Loucy (cell line): ENCODE measurements at regions not wholly inside any gene's neighbourhood (a gene's known extent, or its start where the extent isn't known, plus 50 kb on each side); places are given as distances from the start of the nearest gene placed in this dataset.
A peak's percentile ranks its signal among the peaks of the same experiment; 100 is the strongest.

Experiments
- H2AFZ ChIP-seq: fragments of 200-600 bp; sonication (generic); 2 replicates; pipeline ENCODE4 v1.6.0; 2016; ENCODE audit warnings: antibody characterized with exemption, mild to moderate bottlenecking, low read length, moderate library complexity
- H3F3A ChIP-seq: fragments of 200-600 bp; 2 replicates; pipeline ENCODE4 v1.6.0; 2016; ENCODE audit warnings: antibody characterized with exemption, low read depth, mild to moderate bottlenecking
- H3K27me3 ChIP-seq: fragments of 200-600 bp; sonication (generic); 2 replicates; pipeline ENCODE4 v1.6.1; 2014; ENCODE audit warnings: low read length, mild to moderate bottlenecking; ENCODE audit not compliant: insufficient read depth, poor library complexity, severe bottlenecking
- H3K36me3 ChIP-seq: fragments of 200-600 bp; sonication (generic); 2 replicates; pipeline ENCODE4 v1.6.1; 2016; ENCODE audit warnings: low read length; ENCODE audit not compliant: insufficient read depth
- H3K4me1 ChIP-seq: fragments of 200-600 bp; sonication (generic); 2 replicates; pipeline ENCODE4 v1.5.1; 2014; ENCODE audit warnings: low read length, mild to moderate bottlenecking; ENCODE audit not compliant: insufficient read depth, poor library complexity, severe bottlenecking
- H3K4me2 ChIP-seq: fragments of 200-600 bp; sonication (generic); 2 replicates; pipeline ENCODE4 v1.6.0; 2014; ENCODE audit warnings: antibody characterized with exemption, low read length, low read depth, mild to moderate bottlenecking; ENCODE audit not compliant: poor library complexity, severe bottlenecking
- H3K4me3 ChIP-seq: fragments of 200-600 bp; sonication (generic); 2 replicates; pipeline ENCODE4 v1.5.1; 2014; ENCODE audit warnings: low read length, mild to moderate bottlenecking, mixed read lengths; ENCODE audit not compliant: poor library complexity, severe bottlenecking
- H3K79me2 ChIP-seq: fragments of 200-600 bp; sonication (generic); 2 replicates; pipeline ENCODE4 v1.6.1; 2014; ENCODE audit warnings: low read length; ENCODE audit not compliant: insufficient read depth
- H3K9ac ChIP-seq: fragments of 200-600 bp; sonication (generic); 2 replicates; pipeline ENCODE4 v1.6.0; 2014; ENCODE audit warnings: mild to moderate bottlenecking, low read depth, low read length, moderate library complexity; ENCODE audit not compliant: poor library complexity, severe bottlenecking
- H3K9me2 ChIP-seq: fragments of 200-600 bp; sonication (generic); replicated peaks from 2 replicates; pipeline ENCODE4 v1.6.1; 2016; ENCODE audit warnings: low read depth, low read length, mixed read lengths
- H3K9me3 ChIP-seq: fragments of 200-600 bp; sonication (generic); 2 replicates; pipeline ENCODE4 v1.6.1; 2014; ENCODE audit warnings: mild to moderate bottlenecking, antibody characterized with exemption, low read length, low read depth; ENCODE audit not compliant: insufficient read depth
- H4K20me1 ChIP-seq: fragments of 200-600 bp; sonication (generic); 2 replicates; pipeline ENCODE4 v1.6.0; 2014; ENCODE audit warnings: antibody characterized with exemption, low read length, mild to moderate bottlenecking; ENCODE audit not compliant: insufficient read depth, poor library complexity, severe bottlenecking
- CTCF ChIP-seq: fragments of 200-600 bp; sonication (generic); conservative IDR thresholded peaks from 2 replicates; pipeline ENCODE4 v1.5.1; 2014; ENCODE audit warnings: mild to moderate bottlenecking, antibody characterized with exemption, low read length
- EZH2phosphoT487 ChIP-seq: fragments of 200-600 bp; IDR thresholded peaks from 2 replicates; pipeline ENCODE4 v1.6.1; 2018; ENCODE audit warnings: antibody characterized with exemption, mild to moderate bottlenecking, moderate library complexity, borderline replicate concordance

DNA sequence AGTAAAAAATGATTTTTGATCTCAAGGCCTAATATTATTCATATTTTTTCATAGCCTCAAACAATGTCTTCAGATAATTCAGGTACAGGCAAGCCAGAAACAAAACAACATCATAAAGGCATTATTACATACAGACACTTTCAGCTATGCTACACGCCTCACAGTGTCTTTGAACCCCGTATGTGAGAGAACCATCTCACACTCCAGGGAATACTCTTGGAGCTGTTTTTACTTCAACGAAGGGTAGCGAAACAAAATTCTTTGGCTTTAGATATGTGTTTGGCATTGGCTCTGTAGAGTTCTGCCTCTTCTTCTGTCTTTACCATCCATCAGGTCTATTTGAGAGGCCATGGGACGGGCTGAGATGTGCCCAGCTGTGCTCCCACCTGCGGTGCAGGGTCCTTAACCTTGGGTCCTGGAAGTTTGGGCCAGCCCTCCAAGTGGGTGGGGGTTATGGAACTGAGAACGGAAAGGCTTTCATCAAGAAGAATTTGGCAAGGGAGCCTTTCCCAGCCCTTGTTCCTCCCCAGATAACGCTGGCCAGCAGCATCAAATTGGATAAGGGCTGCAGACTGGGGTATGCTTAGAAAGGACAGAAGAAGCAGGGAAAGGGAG is 276.9 kb downstream of the TCF7L2 start:
- H3K4me2 ChIP-seq: peak overlapping the region; percentile 22
- H3K4me3 ChIP-seq: peak overlapping the region; percentile 4
- TF ChIP-seq EZH2phosphoT487: no peak
- TF ChIP-seq CTCF: no peak
- no peaks in the 10 kb centered on the region for H3K9me2 ChIP-seq
- no peaks in the 10 kb centered on the region for H3K36me3 ChIP-seq
- H3K4me1 ChIP-seq: peaks cover 11% of the 10 kb centered on the region
- H4K20me1 ChIP-seq: no peaks in the 10 kb centered on the region
- H3K9me3 ChIP-seq: no peaks in the 10 kb centered on the region
- H3F3A ChIP-seq: no peaks in the 10 kb centered on the region
- H3K9ac ChIP-seq: no peak overlapping the region
- H3K27me3 ChIP-seq: peaks cover 6% of the 10 kb centered on the region
- H2AFZ ChIP-seq: no peak overlapping the region
- H3K79me2 ChIP-seq: no peaks in the 10 kb centered on the region

GRCh38 chr10:113228530-113228929 is 278.5 kb downstream of the TCF7L2 start:
- peaks cover 6% of the 10 kb centered on the region for H3K27me3 ChIP-seq
- H3K4me2 ChIP-seq: no peak overlapping the region
- H3F3A ChIP-seq: no peaks in the 10 kb centered on the region
- no peaks in the 10 kb centered on the region for H3K9me2 ChIP-seq
- peaks cover 11% of the 10 kb centered on the region for H3K4me1 ChIP-seq
- no peak overlapping the region for H3K4me3 ChIP-seq
- no peaks in the 10 kb centered on the region for H4K20me1 ChIP-seq
- H3K79me2 ChIP-seq: no peaks in the 10 kb centered on the region
- no peaks in the 10 kb centered on the region for H3K9me3 ChIP-seq
- H3K9ac ChIP-seq: no peak overlapping the region
- no peak for TF ChIP-seq EZH2phosphoT487
- TF ChIP-seq CTCF: no peak
- no peaks in the 10 kb centered on the region for H3K36me3 ChIP-seq
- H2AFZ ChIP-seq: no peak overlapping the region

DNA sequence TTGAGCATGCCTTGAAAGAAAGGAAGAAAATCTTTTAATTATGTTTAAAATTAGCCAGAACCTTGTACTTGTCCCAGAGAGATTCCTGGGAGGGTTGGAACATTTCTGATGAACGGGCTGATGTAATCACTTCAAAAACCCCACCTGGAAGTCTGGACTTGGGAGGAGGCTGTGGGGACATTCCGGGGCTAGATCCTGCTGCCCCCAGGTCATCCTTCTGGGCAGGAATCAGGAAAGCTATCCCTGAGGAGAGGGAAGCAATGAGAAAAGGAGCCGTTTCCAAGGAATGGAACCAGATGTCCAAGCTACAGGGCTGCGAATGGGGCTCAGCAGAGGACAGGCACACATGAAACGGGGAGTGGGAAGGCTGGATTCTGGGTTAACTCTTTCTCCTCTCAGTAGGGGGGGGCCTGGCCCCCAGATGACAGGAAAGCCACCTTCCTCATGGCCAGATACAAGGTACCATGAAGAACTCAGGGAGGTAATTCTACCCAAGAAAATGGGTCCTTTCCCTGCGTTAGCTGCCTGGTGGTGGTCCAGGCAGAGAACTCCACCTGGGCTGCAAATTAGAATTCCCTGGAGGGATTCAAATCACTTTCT is 280.1 kb downstream of the TCF7L2 start:
- no peak overlapping the region for H2AFZ ChIP-seq
- H4K20me1 ChIP-seq: no peaks in the 10 kb centered on the region

More for the DNA sequence above, 280.1 kb downstream of the TCF7L2 start:
- Histone ChIP-seq H3K9me3 (no peaks in the 10 kb centered on the region), H3K27me3 (peaks cover 6% of the 10 kb centered on the region), H3K4me1 (peaks cover 11% of the 10 kb centered on the region), H3K4me3 (no peak overlapping the region), H3K79me2 (no peaks in the 10 kb centered on the region), H3F3A (no peaks in the 10 kb centered on the region), H3K36me3 (no peaks in the 10 kb centered on the region), H3K4me2 (no peak overlapping the region), H3K9ac (no peak overlapping the region), H3K9me2 (no peaks in the 10 kb centered on the region)
- TF ChIP-seq EZH2phosphoT487 (no peak), CTCF (no peak)
